C4-2B (cell line): ENCODE measurements at regions not wholly inside any gene's neighbourhood (a gene's known extent, or its start where the extent isn't known, plus 50 kb on each side); places are given as distances from the start of the nearest gene placed in this dataset.

Experiments
- CTCF ChIP-seq: fragments of 450-650 bp; conservative IDR thresholded peaks from 2 replicates; pipeline ENCODE4 v1.5.1; 2017; ENCODE audit warnings: mild to moderate bottlenecking
- ZFX ChIP-seq: fragments of 450-650 bp; IDR thresholded peaks from 2 replicates; pipeline ENCODE4 v1.6.1; 2017

DNA sequence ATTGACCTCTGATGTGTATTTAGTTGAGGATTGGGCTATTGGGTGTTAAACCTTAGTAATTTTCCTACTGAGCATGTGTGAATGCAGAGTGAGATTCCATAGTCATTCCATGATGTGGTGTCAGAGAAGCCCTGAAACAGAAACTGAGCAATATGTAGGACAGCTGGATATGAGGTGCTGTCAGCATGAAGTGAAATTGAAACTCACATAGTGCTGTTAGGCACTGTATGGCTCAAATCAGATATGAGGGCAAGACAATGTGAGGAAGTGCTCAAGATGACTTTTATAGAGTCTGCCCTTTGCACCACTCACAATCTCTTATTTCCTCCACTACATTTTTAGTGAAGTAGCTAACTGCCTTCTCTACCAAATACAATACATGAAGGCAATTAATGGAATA lies 188.3 kb downstream of the SH3BGRL start:
- no peak for TF ChIP-seq CTCF
- TF ChIP-seq ZFX: no peak
